Body of pancreas (tissue), 4 donors: ENCODE measurements at regions not wholly inside any gene's neighbourhood (a gene's known extent, or its start where the extent isn't known, plus 50 kb on each side); places are given as distances from the start of the nearest gene placed in this dataset.
A peak's percentile ranks its signal among the peaks of the same experiment; 100 is the strongest.

ENCODE experiments used
- ATAC-seq: fragments of 150-250 bp; one replicate; pipeline ENCODE4 v1.9.1; 2016
- DNase-seq, 4 donors: peaks; one replicate each; pipeline ENCODE4 v3.0.0-alpha.2; 2019
- H3K27ac ChIP-seq, 4 donors: fragments of 200-600 bp; sonication (generic); 1 replicate in 3 of 4; 2 replicates in 1 of 4; pipeline versions ENCODE4 v1.5.1 to v1.6.1; 2016 to 2019; ENCODE audit warnings: mild to moderate bottlenecking in 1 of 4, mixed read lengths in 1 of 4, moderate library complexity in 1 of 4
- H3K27me3 ChIP-seq, 2 donors: fragments of 200-600 bp; sonication (generic); one replicate each; pipeline ENCODE4 v1.6.0; 2016; ENCODE audit warnings: mild to moderate bottlenecking in 1 of 2
- H3K36me3 ChIP-seq, 2 donors: fragments of 200-600 bp; sonication (generic); replicated peaks in 1 of 2; 2 replicates each; pipeline ENCODE4 v1.5.1; 2016; ENCODE audit warnings: low read depth in 2 of 2; ENCODE audit not compliant: insufficient read depth in 1 of 2
- H3K4me1 ChIP-seq: fragments of 200-600 bp; sonication (generic); one replicate; pipeline ENCODE4 v1.6.0; 2016
- H3K4me3 ChIP-seq, 2 donors: fragments of 200-600 bp; sonication (generic); 1 replicate in 1 of 2; 2 replicates in 1 of 2; pipeline ENCODE4 v1.5.1; 2016 to 2019
- H3K9me3 ChIP-seq, 3 donors: fragments of 200-600 bp; sonication (generic); 1 replicate in 2 of 3; 2 replicates in 1 of 3; pipeline ENCODE4 v1.5.1; 2016
- POLR2A ChIP-seq, 3 donors: fragments of 450-650 bp; IDR thresholded peaks; one replicate each; pipeline ENCODE4 v1.6.1; 2016; ENCODE audit warnings: antibody characterized with exemption in 3 of 3, mild to moderate bottlenecking in 2 of 3
- WGBS, 2 donors: methylation state at CpG; one replicate each; pipeline ENCODE4 v1.1.5; 2017; 5-methylcytosine and 5-hydroxymethylcytosine counted together
- intact Hi-C: fragments of 100-400 bp; cut with DNase I; formaldehyde crosslinking; loops from one replicate; pipeline ENCODE4 v1.15.1; 2023
- TF ChIP-seq, protein P1 (sequence below), 7 experiments: fragments of 450-650 bp in 4 of 7; fragments of 200-600 bp in 3 of 7; sonication (generic) in 3 of 7; IDR thresholded peaks; one replicate each; pipeline ENCODE4 v1.5.1; 2016 to 2019; ENCODE audit warnings: antibody characterized with exemption in 7 of 7

DNA sequence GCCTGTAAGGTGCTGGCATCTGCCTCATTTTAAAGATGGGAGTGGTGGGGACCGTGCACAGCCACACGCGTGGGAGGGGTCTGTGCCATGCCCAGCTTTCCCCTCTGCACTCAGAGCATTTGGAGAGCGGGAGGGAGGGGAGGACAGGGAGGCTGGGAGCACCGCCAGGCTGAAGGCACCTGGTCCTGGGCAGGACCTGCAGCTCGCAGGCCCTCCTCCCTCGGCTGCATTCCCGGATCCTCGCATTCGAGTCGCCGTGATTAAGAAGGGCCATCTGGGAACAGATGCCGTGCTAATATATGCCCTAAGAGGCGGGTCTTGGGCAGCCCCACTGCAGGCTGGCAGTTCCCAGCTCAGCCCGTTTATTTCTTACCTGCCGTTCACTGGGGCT, 84.0 kb downstream of the PTGR3 start:
- WGBS, 2 donors, result 51 to 80% methylated on average over 15 to 16 of the region's 16 CpGs
- intact Hi-C loops, result no loop called here
- peaks cover 4% of the 10 kb centered on the region for H3K4me1 ChIP-seq
- H3K27ac ChIP-seq, result no peak overlapping the region
- H3K36me3 ChIP-seq, result no peaks in the 10 kb centered on the region
- no peaks in the 10 kb centered on the region for H3K27me3 ChIP-seq
- peak in 1 of 4 donors; percentile 32 for DNase-seq
- TF ChIP-seq, protein P1, sequence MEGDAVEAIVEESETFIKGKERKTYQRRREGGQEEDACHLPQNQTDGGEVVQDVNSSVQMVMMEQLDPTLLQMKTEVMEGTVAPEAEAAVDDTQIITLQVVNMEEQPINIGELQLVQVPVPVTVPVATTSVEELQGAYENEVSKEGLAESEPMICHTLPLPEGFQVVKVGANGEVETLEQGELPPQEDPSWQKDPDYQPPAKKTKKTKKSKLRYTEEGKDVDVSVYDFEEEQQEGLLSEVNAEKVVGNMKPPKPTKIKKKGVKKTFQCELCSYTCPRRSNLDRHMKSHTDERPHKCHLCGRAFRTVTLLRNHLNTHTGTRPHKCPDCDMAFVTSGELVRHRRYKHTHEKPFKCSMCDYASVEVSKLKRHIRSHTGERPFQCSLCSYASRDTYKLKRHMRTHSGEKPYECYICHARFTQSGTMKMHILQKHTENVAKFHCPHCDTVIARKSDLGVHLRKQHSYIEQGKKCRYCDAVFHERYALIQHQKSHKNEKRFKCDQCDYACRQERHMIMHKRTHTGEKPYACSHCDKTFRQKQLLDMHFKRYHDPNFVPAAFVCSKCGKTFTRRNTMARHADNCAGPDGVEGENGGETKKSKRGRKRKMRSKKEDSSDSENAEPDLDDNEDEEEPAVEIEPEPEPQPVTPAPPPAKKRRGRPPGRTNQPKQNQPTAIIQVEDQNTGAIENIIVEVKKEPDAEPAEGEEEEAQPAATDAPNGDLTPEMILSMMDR (IDR thresholded peaks at IDR 0.05), result no peak
- TF ChIP-seq POLR2A (IDR thresholded peaks at IDR 0.05), result no peak
- no peak overlapping the region for H3K4me3 ChIP-seq
- no peak for ATAC-seq
- no peaks in the 10 kb centered on the region for H3K9me3 ChIP-seq

DNA sequence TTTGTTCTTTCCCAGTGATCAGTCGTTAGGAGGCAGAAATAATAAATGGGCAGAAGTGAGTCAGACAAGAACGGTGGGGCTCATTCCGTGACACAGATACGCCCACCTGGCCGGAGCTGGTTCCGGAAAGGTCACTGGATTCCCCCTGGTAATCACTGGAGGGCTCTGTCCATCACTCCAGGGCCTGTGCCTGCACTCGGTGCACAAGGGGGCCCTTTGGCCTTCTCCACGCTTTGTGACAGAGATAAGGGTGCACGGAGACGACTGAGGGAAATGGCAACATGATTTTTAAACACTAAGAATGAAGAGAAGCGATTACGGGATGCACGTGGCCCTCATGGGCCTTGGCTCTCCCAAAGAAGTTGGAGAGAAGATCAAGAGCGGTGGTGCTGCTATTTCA, 84.4 kb downstream of the PTGR3 start:
- ATAC-seq, result no peak
- Histone ChIP-seq H3K27me3 (no peaks in the 10 kb centered on the region), H3K9me3 (no peaks in the 10 kb centered on the region), H3K4me1 (peaks cover 4% of the 10 kb centered on the region), H3K36me3 (no peaks in the 10 kb centered on the region), H3K27ac (no peak overlapping the region), H3K4me3 (no peak overlapping the region)
- intact Hi-C loops, result no loop called here
- TF ChIP-seq POLR2A (IDR thresholded peaks at IDR 0.05), result no peak
- TF ChIP-seq, protein P1 (IDR thresholded peaks at IDR 0.05), result no peak
- no peak for DNase-seq
- WGBS, 2 donors, result 72 to 73% methylated on average over 14 of the region's 14 CpGs

DNA sequence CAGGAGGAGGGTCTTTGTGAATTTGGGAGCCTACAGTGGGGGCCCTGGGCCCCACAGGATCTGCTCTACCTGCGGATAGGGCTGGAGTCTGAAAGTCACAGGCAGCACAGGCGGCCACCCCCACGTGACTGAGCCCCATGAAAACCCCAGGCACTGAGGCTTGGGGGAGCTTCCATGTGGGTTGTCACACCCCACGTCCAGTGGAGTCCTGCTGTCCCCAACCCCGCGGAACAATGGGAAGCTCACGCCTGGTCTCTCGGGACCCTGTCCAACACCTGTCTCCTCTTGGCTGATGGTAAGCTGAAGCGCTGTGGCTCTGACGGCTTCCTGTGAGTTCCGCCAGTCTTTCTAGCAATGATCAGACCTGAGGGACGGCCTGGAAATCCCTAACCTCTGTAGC, 85.8 kb downstream of the PTGR3 start:
- peak in 2 of 4 donors; percentile 20 to 53 for DNase-seq
- no peak for ATAC-seq
- WGBS, 2 donors, result 40 to 57% methylated on average over 5 to 12 of the region's 12 CpGs
- H3K4me3 ChIP-seq, result no peak overlapping the region
- intact Hi-C loops, result no loop called here
- H3K27me3 ChIP-seq, result no peaks in the 10 kb centered on the region
- H3K36me3 ChIP-seq, result no peaks in the 10 kb centered on the region
- peaks cover 4% of the 10 kb centered on the region for H3K4me1 ChIP-seq
- no peak overlapping the region for H3K27ac ChIP-seq
- TF ChIP-seq, protein P1 (IDR thresholded peaks at IDR 0.05), result no peak
- TF ChIP-seq POLR2A (IDR thresholded peaks at IDR 0.05), result no peak
- H3K9me3 ChIP-seq, result no peaks in the 10 kb centered on the region

DNA sequence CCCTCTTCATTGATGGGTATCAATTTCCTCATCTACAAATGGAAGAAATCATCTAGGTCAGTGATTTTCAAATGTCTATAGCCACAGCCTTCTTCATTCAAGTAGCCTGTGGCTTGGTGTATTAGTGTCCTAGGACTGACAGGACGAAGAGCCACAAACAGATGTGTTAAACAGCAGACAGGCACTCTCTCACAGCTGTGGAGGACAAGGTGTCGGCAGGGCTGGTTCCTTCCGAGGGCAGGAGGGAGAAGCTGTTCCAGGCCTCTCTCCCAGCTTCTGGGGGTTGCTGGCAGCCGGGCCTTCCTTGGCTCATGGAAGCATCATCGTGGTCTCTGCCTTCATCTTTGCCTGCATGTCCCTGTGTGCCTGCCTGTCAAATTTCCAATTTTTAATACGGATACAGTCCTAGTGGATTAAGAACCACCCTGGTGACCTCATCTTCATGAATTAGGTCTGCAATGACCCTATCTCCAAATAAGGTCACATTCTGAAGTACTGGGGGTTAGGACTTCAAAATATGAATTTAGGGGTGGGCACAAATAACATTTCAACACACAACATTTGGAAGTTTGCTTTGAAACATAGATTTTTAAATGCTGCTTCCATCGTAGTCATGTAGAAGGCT, 86.5 kb downstream of the PTGR3 start:
- WGBS, 2 donors, result 72 to 81% methylated on average over 7 of the region's 7 CpGs
- TF ChIP-seq, protein P1 (IDR thresholded peaks at IDR 0.05), result no peak
- no peak for TF ChIP-seq POLR2A (IDR thresholded peaks at IDR 0.05)
- no peak overlapping the region for H3K4me3 ChIP-seq
- no peak overlapping the region for H3K27ac ChIP-seq
- no peak for DNase-seq
- H3K36me3 ChIP-seq, result no peaks in the 10 kb centered on the region
- peaks cover 4% of the 10 kb centered on the region for H3K4me1 ChIP-seq
- H3K27me3 ChIP-seq, result no peaks in the 10 kb centered on the region
- intact Hi-C loops, result no loop called here
- ATAC-seq, result no peak
- H3K9me3 ChIP-seq, result no peaks in the 10 kb centered on the region

DNA sequence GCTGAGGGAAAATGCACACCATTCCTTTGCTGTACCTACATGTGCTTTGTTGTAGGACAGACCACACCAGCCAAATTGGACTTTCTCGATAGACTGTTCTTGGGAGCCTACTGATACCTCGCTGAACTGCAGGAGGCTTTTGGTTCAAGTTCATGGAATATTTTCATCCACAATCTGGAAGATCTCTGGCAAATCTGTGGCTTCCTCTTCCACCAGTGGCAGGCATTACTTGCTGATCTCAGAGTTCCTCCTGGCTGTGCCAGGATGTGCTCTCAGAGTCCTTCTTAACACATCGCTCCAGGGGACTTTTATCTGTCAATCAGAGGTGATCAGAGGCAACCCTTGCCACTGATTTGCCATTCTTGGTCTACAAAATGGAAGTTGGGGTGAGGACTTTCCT, 87.7 kb downstream of the PTGR3 start:
- WGBS, 2 donors, result 63 to 66% methylated on average over 3 of the region's 3 CpGs
- TF ChIP-seq, protein P1 (IDR thresholded peaks at IDR 0.05), result no peak
- no peak for TF ChIP-seq POLR2A (IDR thresholded peaks at IDR 0.05)
- intact Hi-C loops, result no loop called here

More for the DNA sequence above, 87.7 kb downstream of the PTGR3 start:
- DNase-seq (no peak), ATAC-seq (no peak)
- Histone ChIP-seq H3K27me3 (no peaks in the 10 kb centered on the region), H3K36me3 (no peaks in the 10 kb centered on the region), H3K4me3 (no peak overlapping the region), H3K9me3 (no peaks in the 10 kb centered on the region), H3K27ac (no peak overlapping the region), H3K4me1 (peaks cover 4% of the 10 kb centered on the region)
